GM12864 (cell line): ENCODE measurements at regions not wholly inside any gene's neighbourhood (a gene's known extent, or its start where the extent isn't known, plus 50 kb on each side); places are given as distances from the start of the nearest gene placed in this dataset.
A peak's percentile ranks its signal among the peaks of the same experiment; 100 is the strongest.

ENCODE experiments used
- DNase-seq: peaks from one replicate; pipeline ENCODE4 v3.0.0-alpha.2; 2011; ENCODE audit warnings: low read depth
- H3K4me3 ChIP-seq: 2 replicates; pipeline ENCODE4 v1.5.1; 2011; ENCODE audit warnings: mild to moderate bottlenecking, low read depth, low read length, control low read depth
- CTCF ChIP-seq: IDR thresholded peaks from 2 replicates; pipeline ENCODE4 v1.5.1; 2011; ENCODE audit warnings: low read depth, mild to moderate bottlenecking, moderate library complexity, low read length, control low read depth, inconsistent platforms; ENCODE audit errors: missing control alignments

- TF ChIP-seq CTCF: no peak
- H3K4me3 ChIP-seq: no peak overlapping the region
- no peak for DNase-seq
These were observed 298.7 kb downstream of the RPL10L start for GRCh38 chr14:46352844-46353243.

DNA sequence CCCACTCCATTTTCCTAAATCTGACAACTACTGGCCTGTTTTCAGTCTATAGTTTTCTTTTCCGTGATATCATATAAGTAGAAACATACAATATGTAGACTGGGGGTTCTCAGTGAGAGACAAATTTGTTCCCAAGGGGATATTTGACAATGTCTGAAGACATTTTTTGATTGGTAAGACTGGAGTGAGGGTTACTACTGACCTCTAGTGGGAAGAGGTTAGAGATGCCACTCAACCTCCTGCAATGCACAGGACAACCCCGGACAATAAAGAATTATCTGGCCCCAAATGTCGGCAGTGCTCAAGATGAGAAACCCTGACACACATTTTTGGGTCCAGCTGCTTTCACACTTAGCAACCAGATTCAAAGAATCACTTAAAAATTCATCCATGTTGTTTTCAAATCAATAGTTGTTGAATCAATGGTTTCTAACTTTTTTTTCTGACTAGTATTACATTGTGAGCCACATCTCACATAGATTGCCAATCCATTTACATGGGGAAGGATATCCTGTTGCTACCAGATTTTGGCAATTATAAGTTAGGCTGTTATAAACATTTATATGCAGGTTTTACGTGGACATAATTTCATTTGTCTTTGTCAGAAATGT lies 307.1 kb downstream of the RPL10L start:
- DNase-seq: no peak
- H3K4me3 ChIP-seq: no peak overlapping the region
- peak; percentile 65 for TF ChIP-seq CTCF

- H3K4me3 ChIP-seq: no peak overlapping the region
- DNase-seq: no peak
- no peak for TF ChIP-seq CTCF
These were observed 325.8 kb downstream of the RPL10L start for GRCh38 chr14:46325777-46326176.

GRCh38 chr14:46325157-46325556 lies 326.4 kb downstream of the RPL10L start:
- H3K4me3 ChIP-seq: no peak overlapping the region
- TF ChIP-seq CTCF: no peak
- DNase-seq: no peak

GRCh38 chr14:46323404-46323762 lies 328.2 kb downstream of the RPL10L start:
- no peak for TF ChIP-seq CTCF
- no peak overlapping the region for H3K4me3 ChIP-seq
- no peak for DNase-seq

- no peak overlapping the region for H3K4me3 ChIP-seq
- DNase-seq: no peak
- TF ChIP-seq CTCF: no peak
These were observed 328.7 kb downstream of the RPL10L start for GRCh38 chr14:46322730-46323403.

DNA sequence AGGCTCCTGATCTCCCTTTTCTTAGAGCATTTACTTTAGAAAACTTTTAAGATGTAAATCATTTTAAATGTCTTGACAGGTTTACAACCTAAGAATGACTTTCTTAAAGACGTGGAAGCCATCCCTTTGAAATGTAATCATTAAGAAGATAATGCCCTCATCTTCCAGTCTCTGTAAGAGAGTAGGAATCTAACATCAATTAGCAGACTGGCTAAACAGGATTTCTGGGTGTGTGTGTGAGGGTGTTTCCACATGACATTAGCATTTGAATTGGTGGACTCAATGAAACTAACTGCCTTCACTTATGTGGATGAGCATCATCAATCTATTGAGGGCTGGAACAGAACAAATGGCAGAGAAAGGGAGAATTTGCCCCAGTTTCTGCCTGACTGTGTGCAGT lies 329.5 kb downstream of the RPL10L start:
- TF ChIP-seq CTCF: no peak
- no peak overlapping the region for H3K4me3 ChIP-seq
- no peak for DNase-seq
